Activated naive CD8-positive, alpha-beta T cell treated with anti-CD3 and anti-CD28 coated beads for 36 hours (primary cell): ENCODE measurements at regions not wholly inside any gene's neighbourhood (a gene's known extent, or its start where the extent isn't known, plus 50 kb on each side); places are given as distances from the start of the nearest gene placed in this dataset.

Experiments used
- DNase-seq: peaks from one replicate; pipeline ENCODE4 v3.0.0; 2021
- H3K27ac Mint-ChIP-seq: one replicate; pipeline ENCODE4 v1.8.0; 2022; ENCODE audit warnings: mild to moderate bottlenecking, moderate library complexity, mixed read lengths
- H3K27me3 Mint-ChIP-seq: one replicate; pipeline ENCODE4 v1.8.0; 2022; ENCODE audit warnings: mild to moderate bottlenecking, mixed read lengths
- H3K36me3 Mint-ChIP-seq: one replicate; pipeline ENCODE4 v1.8.0; 2021; ENCODE audit warnings: mild to moderate bottlenecking, mixed read lengths
- H3K4me1 Mint-ChIP-seq: one replicate; pipeline ENCODE4 v1.8.0; 2021; ENCODE audit warnings: mixed read lengths
- H3K4me3 Mint-ChIP-seq: one replicate; pipeline ENCODE4 v1.8.0; 2022; ENCODE audit warnings: mild to moderate bottlenecking, moderate library complexity, mixed read lengths
- H3K9me3 Mint-ChIP-seq: one replicate; pipeline ENCODE4 v1.8.0; 2022; ENCODE audit warnings: mixed read lengths

DNA sequence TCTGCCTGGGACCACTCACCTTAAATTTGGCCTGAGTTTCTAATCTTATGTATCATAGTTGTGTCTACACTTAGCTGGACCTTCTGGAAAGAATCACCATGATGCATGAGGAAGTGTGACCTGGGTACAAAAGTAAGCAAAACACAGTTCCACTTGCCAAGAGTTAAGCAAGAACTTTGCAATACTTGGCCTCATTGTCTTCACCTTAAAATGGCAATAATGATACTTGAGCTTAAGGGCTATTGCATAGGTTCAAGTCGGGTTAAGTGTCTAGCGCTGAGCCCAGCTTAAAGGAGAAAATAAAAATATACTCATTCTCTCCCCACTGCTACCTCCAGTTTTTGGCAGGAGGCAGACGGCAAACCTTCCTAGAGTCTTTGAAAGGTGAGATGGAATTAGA, 133.9 kb upstream of the BMPER start:
- DNase-seq, result no peak
- H3K27ac Mint-ChIP-seq, result no peak overlapping the region
- H3K4me3 Mint-ChIP-seq, result no peak overlapping the region
- H3K36me3 Mint-ChIP-seq, result no peaks in the 10 kb centered on the region
- H3K27me3 Mint-ChIP-seq, result no peaks in the 10 kb centered on the region
- H3K9me3 Mint-ChIP-seq, result no peaks in the 10 kb centered on the region
- peaks cover 8% of the 10 kb centered on the region for H3K4me1 Mint-ChIP-seq

- Mint-ChIP-seq H3K36me3 (no peaks in the 10 kb centered on the region), H3K4me3 (no peak overlapping the region), H3K27ac (no peak overlapping the region), H3K27me3 (no peaks in the 10 kb centered on the region), H3K9me3 (no peaks in the 10 kb centered on the region), H3K4me1 (peaks cover 8% of the 10 kb centered on the region)
- no peak for DNase-seq
Observed at GRCh38 chr7:33773053-33773452, 132.3 kb upstream of the BMPER start.

- no peaks in the 10 kb centered on the region for H3K27me3 Mint-ChIP-seq
- H3K4me1 Mint-ChIP-seq, result peaks cover 8% of the 10 kb centered on the region
- H3K27ac Mint-ChIP-seq, result no peak overlapping the region
- no peak for DNase-seq
- H3K9me3 Mint-ChIP-seq, result no peaks in the 10 kb centered on the region
- no peaks in the 10 kb centered on the region for H3K36me3 Mint-ChIP-seq
- no peak overlapping the region for H3K4me3 Mint-ChIP-seq
Observed at GRCh38 chr7:33774762-33775523, 130.4 kb upstream of the BMPER start.

GRCh38 chr7:33775790-33776189, 129.5 kb upstream of the BMPER start:
- no peak overlapping the region for H3K27ac Mint-ChIP-seq
- H3K27me3 Mint-ChIP-seq, result no peaks in the 10 kb centered on the region
- H3K4me3 Mint-ChIP-seq, result no peak overlapping the region
- no peak for DNase-seq
- H3K36me3 Mint-ChIP-seq, result no peaks in the 10 kb centered on the region
- H3K9me3 Mint-ChIP-seq, result no peaks in the 10 kb centered on the region
- H3K4me1 Mint-ChIP-seq, result peaks cover 8% of the 10 kb centered on the region

GRCh38 chr7:33776788-33777187, 128.6 kb upstream of the BMPER start:
- Mint-ChIP-seq H3K4me3 (no peak overlapping the region), H3K9me3 (no peaks in the 10 kb centered on the region), H3K27me3 (no peaks in the 10 kb centered on the region), H3K36me3 (no peaks in the 10 kb centered on the region), H3K4me1 (peaks cover 3% of the 10 kb centered on the region), H3K27ac (no peak overlapping the region)
- no peak for DNase-seq

GRCh38 chr7:33778195-33778594, 127.1 kb upstream of the BMPER start:
- Mint-ChIP-seq H3K4me3 (no peak overlapping the region), H3K9me3 (no peaks in the 10 kb centered on the region), H3K27ac (no peak overlapping the region), H3K4me1 (no peaks in the 10 kb centered on the region), H3K36me3 (no peaks in the 10 kb centered on the region), H3K27me3 (no peaks in the 10 kb centered on the region)
- no peak for DNase-seq

- Mint-ChIP-seq H3K4me3 (no peak overlapping the region), H3K27ac (no peak overlapping the region), H3K36me3 (no peaks in the 10 kb centered on the region), H3K9me3 (no peaks in the 10 kb centered on the region), H3K27me3 (no peaks in the 10 kb centered on the region), H3K4me1 (no peaks in the 10 kb centered on the region)
- DNase-seq, result no peak
Observed at GRCh38 chr7:33779216-33779615, 126.1 kb upstream of the BMPER start.

DNA sequence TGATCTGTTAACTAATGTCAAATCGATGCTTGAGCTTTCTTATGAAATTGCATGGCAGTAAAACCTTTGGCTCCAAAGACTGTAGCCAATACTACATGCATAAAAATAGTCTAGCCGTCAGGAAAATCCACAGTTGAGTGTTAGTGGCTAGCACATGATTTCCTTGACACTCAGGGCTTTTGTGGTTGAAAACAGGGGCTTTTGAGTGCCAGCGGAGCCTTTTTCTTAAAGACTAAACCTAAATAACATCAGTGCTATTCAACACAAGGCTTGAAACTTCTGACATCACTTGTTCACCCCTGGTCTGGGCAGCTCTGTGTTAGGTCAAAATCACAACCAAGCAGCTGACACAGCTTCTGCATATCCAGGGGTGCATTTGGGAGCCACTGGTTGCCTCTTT, 124.2 kb upstream of the BMPER start:
- Mint-ChIP-seq H3K9me3 (no peaks in the 10 kb centered on the region), H3K27ac (no peak overlapping the region), H3K27me3 (no peaks in the 10 kb centered on the region), H3K36me3 (no peaks in the 10 kb centered on the region), H3K4me3 (no peak overlapping the region), H3K4me1 (no peaks in the 10 kb centered on the region)
- no peak for DNase-seq

DNA sequence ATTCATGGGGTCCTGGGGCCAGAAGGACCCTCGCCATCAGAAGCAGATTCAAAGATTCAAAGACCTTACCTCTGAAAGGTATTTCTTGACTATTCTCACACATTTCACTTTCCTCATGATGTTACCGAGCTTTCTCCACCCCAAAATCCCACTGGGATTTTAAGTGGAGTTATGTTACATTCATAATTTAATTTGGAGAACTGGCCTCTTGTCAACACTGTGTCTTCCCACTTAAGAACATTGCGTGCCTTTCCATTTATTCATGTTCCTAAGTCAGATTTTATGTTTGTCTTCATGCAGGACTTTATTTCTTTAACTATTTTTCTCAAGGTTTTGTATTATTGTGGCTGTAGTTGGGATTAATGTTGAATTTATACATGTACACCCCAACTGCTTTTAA, 123.5 kb upstream of the BMPER start:
- H3K36me3 Mint-ChIP-seq, result no peaks in the 10 kb centered on the region
- H3K9me3 Mint-ChIP-seq, result no peaks in the 10 kb centered on the region
- no peak overlapping the region for H3K27ac Mint-ChIP-seq
- H3K4me3 Mint-ChIP-seq, result no peak overlapping the region
- H3K4me1 Mint-ChIP-seq, result no peaks in the 10 kb centered on the region
- no peaks in the 10 kb centered on the region for H3K27me3 Mint-ChIP-seq
- no peak for DNase-seq

- H3K9me3 Mint-ChIP-seq, result no peaks in the 10 kb centered on the region
- no peak for DNase-seq
- H3K4me1 Mint-ChIP-seq, result no peaks in the 10 kb centered on the region
Observed at GRCh38 chr7:33784000-33784399, 121.3 kb upstream of the BMPER start.

DNA sequence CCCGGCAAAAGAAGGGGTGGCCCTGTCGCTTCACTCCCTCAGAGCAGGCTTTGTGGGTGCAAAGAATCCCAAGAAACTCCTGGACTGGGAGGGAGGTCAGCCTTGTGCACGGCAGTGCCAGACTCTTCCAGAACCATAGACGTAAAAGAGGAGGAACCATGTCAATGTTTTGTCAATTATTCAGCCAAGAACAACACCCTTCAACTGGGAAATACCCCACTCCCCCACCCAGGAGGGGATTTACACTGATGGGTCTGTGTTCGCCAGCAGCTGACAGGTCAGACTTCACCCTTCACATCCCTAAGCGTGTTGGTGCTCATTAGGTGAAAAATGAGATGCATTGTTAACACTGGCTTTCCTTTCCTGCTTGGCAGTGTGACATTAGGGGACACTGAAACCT, 116.8 kb upstream of the BMPER start:
- no peak for DNase-seq
- no peak overlapping the region for H3K4me3 Mint-ChIP-seq
- H3K9me3 Mint-ChIP-seq, result no peaks in the 10 kb centered on the region

More at GRCh38 chr7:33784000-33784399, 121.3 kb upstream of the BMPER start:
- Mint-ChIP-seq H3K27ac (no peak overlapping the region), H3K27me3 (no peaks in the 10 kb centered on the region), H3K4me3 (no peak overlapping the region), H3K36me3 (no peaks in the 10 kb centered on the region)

GRCh38 chr7:33789871-33790630, 115.3 kb upstream of the BMPER start:
- H3K9me3 Mint-ChIP-seq, result no peaks in the 10 kb centered on the region
- peaks cover 3% of the 10 kb centered on the region for H3K4me1 Mint-ChIP-seq
- DNase-seq, result no peak
- no peak overlapping the region for H3K27ac Mint-ChIP-seq
- H3K27me3 Mint-ChIP-seq, result no peaks in the 10 kb centered on the region
- H3K36me3 Mint-ChIP-seq, result no peaks in the 10 kb centered on the region
- H3K4me3 Mint-ChIP-seq, result no peak overlapping the region

More for the DNA sequence above, 116.8 kb upstream of the BMPER start:
- Mint-ChIP-seq H3K4me1 (peaks cover 3% of the 10 kb centered on the region), H3K27ac (no peak overlapping the region), H3K36me3 (no peaks in the 10 kb centered on the region), H3K27me3 (no peaks in the 10 kb centered on the region)

DNA sequence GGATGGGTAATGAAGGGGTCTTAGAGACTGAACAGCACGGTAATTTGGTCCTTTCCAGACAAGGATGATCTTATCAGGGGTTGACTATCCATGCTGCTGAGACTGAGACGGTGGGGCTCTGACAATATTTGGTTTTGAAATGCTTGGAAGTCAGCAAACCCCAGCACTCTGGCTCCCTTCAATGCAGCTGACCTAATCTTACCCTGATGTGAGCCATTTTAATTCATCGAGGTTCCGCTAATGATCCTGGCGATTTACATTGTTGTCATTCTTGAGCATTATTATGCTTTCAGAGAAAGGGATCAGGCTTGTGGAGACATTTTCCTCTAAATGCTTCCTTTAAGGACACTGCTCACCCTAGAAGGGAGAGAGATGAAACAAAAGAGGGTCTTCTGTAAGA, 114.6 kb upstream of the BMPER start:
- Mint-ChIP-seq H3K4me3 (no peak overlapping the region), H3K27me3 (no peaks in the 10 kb centered on the region)

DNA sequence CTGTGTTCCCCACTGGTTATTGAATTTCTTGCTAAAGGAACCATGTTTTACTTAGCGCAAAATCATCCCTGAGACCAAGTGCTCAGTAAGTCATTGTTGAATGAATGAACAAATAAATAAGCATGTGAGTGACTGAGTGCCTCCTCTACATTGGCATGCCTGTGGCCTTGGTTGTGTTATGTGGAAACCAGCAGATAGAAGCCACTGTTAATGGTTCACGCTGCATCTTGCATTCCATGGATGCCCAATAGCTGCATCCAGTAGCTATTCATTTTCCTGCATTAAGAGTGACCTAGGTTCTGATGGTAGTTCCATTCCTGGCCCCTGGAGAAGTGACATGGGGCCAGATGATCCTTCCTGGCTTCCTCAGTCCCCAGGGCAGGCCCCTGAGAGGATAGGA, 113.3 kb upstream of the BMPER start:
- peaks cover 3% of the 10 kb centered on the region for H3K4me1 Mint-ChIP-seq
- H3K4me3 Mint-ChIP-seq, result no peak overlapping the region
- H3K27me3 Mint-ChIP-seq, result no peaks in the 10 kb centered on the region
- no peak for DNase-seq
- no peaks in the 10 kb centered on the region for H3K36me3 Mint-ChIP-seq
- no peaks in the 10 kb centered on the region for H3K9me3 Mint-ChIP-seq
- H3K27ac Mint-ChIP-seq, result no peak overlapping the region

More for the DNA sequence above, 114.6 kb upstream of the BMPER start:
- peaks cover 3% of the 10 kb centered on the region for H3K4me1 Mint-ChIP-seq
- no peak for DNase-seq
- no peak overlapping the region for H3K27ac Mint-ChIP-seq
- no peaks in the 10 kb centered on the region for H3K9me3 Mint-ChIP-seq
- no peaks in the 10 kb centered on the region for H3K36me3 Mint-ChIP-seq

DNA sequence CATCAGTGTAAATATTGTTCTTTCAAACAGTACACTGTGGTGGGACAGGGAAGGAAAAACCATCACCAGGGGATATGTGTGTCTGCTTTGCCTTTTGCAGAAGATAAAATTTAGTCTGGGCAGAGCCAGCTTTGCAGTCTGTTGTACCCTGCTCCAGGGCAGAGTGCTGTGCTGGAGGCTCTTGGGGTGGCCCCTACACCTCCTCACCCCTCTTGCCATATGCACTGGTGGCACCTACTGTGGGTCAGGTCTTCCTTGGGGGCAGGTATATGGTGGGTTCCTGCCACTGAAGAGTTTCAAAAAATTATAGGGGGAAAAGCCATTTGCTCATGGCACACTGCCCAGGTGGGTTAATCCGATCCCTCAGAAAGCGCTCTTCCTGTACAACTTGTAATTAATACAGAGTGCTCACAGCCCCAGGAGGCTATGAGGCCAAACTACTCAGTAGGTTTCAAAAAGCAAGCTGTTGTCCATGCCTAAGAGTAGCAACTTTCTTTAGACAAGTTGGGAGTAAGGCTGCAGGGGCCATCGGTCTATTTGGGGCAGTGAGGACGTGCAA, 112.7 kb upstream of the BMPER start:
- H3K4me3 Mint-ChIP-seq, result no peak overlapping the region
- no peaks in the 10 kb centered on the region for H3K27me3 Mint-ChIP-seq
- no peaks in the 10 kb centered on the region for H3K9me3 Mint-ChIP-seq
- DNase-seq, result no peak
- peaks cover 3% of the 10 kb centered on the region for H3K4me1 Mint-ChIP-seq
- no peaks in the 10 kb centered on the region for H3K36me3 Mint-ChIP-seq
- H3K27ac Mint-ChIP-seq, result no peak overlapping the region
